Right forelimb (tissue), 1 donor: ENCODE measurements at regions not wholly inside any gene's neighbourhood (a gene's known extent, or its start where the extent isn't known, plus 50 kb on each side); places are given as distances from the start of the nearest gene placed in this dataset.
A peak's percentile ranks its signal among the peaks of the same experiment; 100 is the strongest.
"Not testable (repeated sequence)": the region's sequence is repeated elsewhere in the genome, so short reads cannot be mapped to it uniquely, and the experiment has no call there.

Source experiments
- DNase-seq: peaks from one replicate; pipeline ENCODE4 v3.0.0-alpha.2; 2018

DNA sequence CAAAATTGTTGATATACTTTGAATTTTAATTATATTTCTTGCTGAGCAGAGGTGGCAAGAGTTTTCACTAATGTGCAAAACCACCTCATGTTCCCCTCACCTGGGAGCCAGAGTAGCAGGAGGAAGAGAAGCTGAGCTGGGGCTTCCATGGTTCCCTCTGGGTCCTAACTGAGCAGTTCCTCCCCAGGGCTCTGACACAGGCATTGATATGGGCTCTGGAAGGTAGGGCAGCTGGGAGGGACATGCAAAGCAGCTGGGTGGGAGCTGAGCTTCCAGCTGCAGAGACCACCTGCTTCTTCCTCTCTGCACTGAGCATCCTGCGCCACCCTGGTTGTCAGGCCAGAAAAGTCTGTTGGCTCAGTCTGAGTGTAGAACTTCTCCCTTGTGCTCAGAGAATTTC, 336.1 kb downstream of the RPIA start:
- DNase-seq, result not testable (repeated sequence)

GRCh38 chr2:89029257-89029656, 337.8 kb downstream of the RPIA start:
- DNase-seq, result not testable (repeated sequence)

GRCh38 chr2:89048138-89049066, 356.9 kb downstream of the RPIA start:
- peak; percentile 41 for DNase-seq

DNA sequence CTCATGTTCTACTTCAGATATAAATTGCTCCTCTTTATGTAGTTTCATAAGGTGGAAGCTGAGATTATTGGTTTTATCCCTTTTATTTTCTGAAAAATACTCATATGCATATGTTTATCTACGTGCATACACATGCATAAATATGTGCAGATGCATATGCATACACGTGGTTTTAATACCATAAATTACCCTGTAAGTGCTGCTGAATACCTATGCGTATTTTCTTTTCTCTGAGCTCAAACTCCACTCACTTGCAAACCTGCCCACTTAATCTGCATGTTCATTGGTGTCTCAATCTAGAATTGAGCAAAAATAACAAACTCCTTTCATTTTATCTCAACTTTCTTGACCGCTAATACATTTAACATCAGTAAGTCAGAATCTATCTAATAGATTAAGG, 367.1 kb downstream of the RPIA start:
- not testable (repeated sequence) for DNase-seq

GRCh38 chr2:89061174-89061573, 369.7 kb downstream of the RPIA start:
- not testable (repeated sequence) for DNase-seq

DNA sequence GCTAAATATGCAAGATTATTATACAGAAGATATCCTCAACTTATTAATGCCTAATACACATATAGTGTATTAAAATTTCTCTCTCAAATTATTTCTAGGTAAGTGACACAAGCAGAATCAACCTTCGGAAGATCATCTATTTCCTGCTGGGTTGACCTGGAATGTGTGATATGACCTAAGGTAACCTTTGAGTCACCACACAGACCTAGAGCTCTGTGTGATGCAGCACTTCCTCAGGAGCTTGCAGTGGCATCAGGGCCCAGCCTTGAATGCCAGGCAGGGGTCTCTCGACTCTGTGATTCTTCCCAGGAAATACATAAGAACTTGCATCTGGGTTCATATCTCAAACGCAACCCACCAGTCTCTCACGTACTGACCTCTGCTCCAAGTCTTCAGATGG, 385.3 kb downstream of the RPIA start:
- not testable (repeated sequence) for DNase-seq

DNA sequence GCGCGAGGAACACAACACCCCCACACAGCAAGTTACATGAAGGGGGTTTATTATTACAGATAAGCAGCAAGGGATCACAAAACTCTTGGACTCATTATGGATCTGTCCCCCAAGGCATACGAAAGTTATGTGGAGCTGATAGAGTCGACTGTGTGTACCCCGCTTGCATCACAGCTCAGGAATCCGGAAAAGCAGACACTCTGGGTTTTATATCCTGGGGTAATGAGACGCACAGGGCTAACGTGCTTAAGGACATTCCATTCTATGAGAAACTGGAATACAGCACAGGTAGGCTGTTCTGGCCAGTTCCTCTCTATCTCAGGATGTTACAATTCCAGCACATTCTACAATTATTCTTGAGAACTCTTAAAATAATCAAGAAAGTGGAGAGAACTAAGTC, 401.4 kb downstream of the RPIA start:
- DNase-seq, result not testable (repeated sequence)

GRCh38 chr2:89095060-89095459, 403.6 kb downstream of the RPIA start:
- not testable (repeated sequence) for DNase-seq

GRCh38 chr2:89102587-89102986, 411.1 kb downstream of the RPIA start:
- not testable (repeated sequence) for DNase-seq

DNA sequence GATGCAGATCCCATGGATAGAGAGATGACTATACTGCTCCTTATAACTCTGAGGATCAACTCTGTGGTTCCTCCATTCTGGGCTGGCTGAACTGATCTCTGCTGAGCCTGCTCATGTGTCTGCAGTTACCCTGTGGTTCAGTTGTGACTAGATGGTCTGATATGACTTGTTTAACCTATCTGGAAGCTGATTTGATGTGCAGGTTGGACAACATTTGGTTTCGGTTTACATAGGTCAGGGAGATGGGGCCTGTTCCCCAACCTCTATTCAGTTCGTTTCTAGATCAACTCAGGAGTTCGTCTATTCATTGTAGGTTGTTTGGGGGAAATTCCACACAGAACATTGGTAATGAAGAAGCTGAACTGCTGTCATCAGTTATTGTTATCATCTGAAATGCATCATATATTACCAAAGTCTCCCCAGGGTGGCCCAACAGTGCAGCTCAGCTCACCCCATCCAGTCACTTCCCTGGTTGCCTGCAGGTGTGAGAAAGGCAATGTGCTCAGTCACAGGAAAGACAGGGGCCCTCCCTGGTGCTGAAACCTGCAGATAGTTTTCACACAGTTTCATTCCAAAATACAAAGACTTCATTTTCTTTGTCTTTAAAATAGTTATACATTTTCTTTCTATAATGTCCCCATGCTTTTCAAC, 415.0 kb downstream of the RPIA start:
- DNase-seq, result not testable (repeated sequence)

GRCh38 chr2:89112434-89112833, 421.0 kb downstream of the RPIA start:
- DNase-seq, result not testable (repeated sequence)

GRCh38 chr2:89113286-89113685, 421.8 kb downstream of the RPIA start:
- DNase-seq, result not testable (repeated sequence)

DNA sequence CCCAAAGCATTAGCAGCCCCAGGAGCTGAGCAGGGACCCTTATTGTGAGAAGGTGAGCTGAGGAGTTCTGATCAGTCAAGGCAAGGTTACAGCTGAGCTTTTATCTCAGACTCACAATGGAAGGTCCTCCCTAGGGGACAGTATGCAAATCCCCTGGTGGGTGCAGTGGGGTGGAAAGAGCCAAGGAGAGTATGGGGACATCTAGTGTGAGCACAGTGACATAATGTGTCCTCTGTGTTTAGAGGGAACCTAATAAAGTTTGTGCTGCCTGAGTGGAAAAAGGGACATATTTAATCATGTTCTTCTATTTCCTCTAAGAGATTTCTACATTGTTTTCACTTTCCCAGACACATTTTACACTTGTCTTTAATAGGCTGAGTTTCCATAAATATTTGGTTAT, 438.0 kb downstream of the RPIA start:
- DNase-seq, result not testable (repeated sequence)

GRCh38 chr2:89130665-89131308, 439.3 kb downstream of the RPIA start:
- not testable (repeated sequence) for DNase-seq

DNA sequence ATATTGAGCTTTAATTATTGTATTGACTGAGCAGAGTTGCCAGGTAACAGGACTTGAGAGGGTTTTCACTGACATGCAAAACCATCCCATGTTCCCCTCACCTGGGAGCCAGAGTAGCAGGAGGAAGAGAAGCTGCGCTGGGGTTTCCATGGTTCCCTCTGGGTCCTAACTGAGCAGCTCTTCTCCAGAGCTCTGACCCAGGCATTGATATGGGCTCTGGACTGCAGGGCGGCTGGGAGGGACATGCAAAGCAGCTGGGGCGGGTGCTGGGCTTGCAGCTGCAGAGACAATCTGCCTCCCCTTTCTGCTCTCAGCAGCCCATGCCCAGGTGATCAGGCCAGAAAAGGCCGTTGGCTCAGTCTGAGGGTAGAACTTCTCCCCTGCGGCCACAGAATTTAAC, 451.5 kb downstream of the RPIA start:
- not testable (repeated sequence) for DNase-seq

DNA sequence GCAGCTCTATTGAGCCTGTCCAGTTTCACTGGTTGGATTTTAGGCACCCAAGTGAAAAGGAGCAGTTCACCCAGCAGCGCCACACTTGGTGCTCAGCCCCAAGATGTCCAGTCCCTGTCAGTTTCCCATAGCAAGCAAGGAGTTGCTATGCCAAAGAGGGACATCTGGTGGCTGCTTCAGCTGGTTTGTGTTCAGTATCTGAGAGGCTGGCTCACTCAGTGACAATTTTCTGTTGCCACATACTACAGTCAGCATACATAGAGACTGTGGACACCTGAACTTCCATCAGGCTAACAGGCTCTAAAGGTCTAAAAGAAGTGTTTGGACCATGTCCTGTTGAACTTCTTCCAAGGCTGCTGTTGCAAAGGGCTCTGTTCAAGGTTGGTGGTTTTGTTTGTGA, 453.9 kb downstream of the RPIA start:
- not testable (repeated sequence) for DNase-seq

DNA sequence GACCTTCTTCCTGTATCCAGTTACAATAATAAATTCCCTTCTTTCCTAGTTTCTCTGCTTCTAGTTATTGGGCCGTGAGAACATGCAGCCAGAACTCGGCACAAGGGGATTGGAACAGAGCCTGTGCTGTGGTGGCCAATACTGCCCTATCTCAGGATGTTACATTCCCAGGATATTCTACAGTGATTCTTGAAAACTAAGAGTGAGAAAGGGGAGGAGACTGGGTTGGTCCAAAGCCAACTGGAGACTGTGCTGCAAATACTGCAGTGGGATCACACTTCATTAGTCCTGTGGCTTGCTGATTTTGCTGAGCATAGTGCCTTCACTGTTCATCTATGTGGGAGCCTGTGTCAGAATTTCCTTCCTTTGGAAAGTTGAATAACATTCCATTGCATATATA, 456.8 kb downstream of the RPIA start:
- DNase-seq, result peak; percentile 53

GRCh38 chr2:89151699-89152098, 460.2 kb downstream of the RPIA start:
- DNase-seq, result not testable (repeated sequence)

GRCh38 chr2:89152501-89152900, 461.0 kb downstream of the RPIA start:
- not testable (repeated sequence) for DNase-seq

GRCh38 chr2:89153210-89153609, 461.7 kb downstream of the RPIA start:
- peak; percentile 49 for DNase-seq

- DNase-seq, result not testable (repeated sequence)
Measured at GRCh38 chr2:89154247-89154682, 462.8 kb downstream of the RPIA start.

DNA sequence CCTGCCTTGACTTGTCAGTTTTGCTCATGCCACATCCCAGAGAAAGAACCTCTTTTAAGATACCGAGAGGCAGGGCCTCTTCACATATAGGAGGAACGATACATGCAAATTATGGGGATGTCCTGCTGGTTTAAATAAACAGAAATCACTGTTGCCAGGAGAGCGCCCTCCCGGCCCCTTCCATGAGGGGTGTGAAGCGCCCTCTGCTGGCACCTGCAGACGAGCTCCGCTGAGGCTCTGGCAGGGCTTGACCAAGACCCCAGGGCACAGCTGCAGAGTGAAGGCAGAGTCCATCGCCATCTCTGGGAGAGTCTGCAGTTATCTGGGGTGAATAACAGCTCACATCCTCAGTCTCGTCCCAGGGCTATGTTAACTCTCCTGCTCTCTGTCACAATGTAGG, 468.8 kb downstream of the RPIA start:
- not testable (repeated sequence) for DNase-seq

- not testable (repeated sequence) for DNase-seq
Measured at GRCh38 chr2:89161626-89162025, 470.2 kb downstream of the RPIA start.
